Activated B cell treated with CpG ODN at 0.5 μM for 24 hours (primary cell): ENCODE measurements at regions not wholly inside any gene's neighbourhood (a gene's known extent, or its start where the extent isn't known, plus 50 kb on each side); places are given as distances from the start of the nearest gene placed in this dataset.

ENCODE experiments used
- ATAC-seq: fragments of 200-7000 bp; cut with Tn5 transposase; one replicate; pipeline ENCODE4 v1.10.0; 2021; ENCODE audit warnings: low read depth, mild to moderate bottlenecking, moderate library complexity
- CTCF ChIA-PET: fragments of 350-600 bp; sonication (Branson Sonifier 250); formaldehyde crosslinking; loops from one replicate; lab custom pipeline; 2021; ENCODE audit warnings: antibody characterized with exemption; lab: Charles Lee
- POLR2A ChIA-PET: fragments of 350-600 bp; sonication (Branson Sonifier 250); formaldehyde crosslinking; loops from one replicate; lab custom pipeline; 2021; ENCODE audit warnings: antibody characterized with exemption; lab: Charles Lee
- DNase-seq: peaks from one replicate; pipeline ENCODE4 v3.0.0; 2022
- H3K27ac Mint-ChIP-seq: one replicate; pipeline ENCODE4 v1.8.0; 2020; ENCODE audit warnings: mixed read lengths
- H3K27me3 Mint-ChIP-seq: one replicate; pipeline ENCODE4 v1.8.0; 2021; ENCODE audit warnings: mixed read lengths
- H3K36me3 Mint-ChIP-seq: one replicate; pipeline ENCODE4 v1.8.0; 2021; ENCODE audit warnings: low read depth, mixed read lengths
- H3K4me1 Mint-ChIP-seq: one replicate; pipeline ENCODE4 v1.8.0; 2021; ENCODE audit warnings: mixed read lengths
- H3K4me3 Mint-ChIP-seq: one replicate; pipeline ENCODE4 v1.8.0; 2020; ENCODE audit warnings: mild to moderate bottlenecking, mixed read lengths
- H3K9me3 Mint-ChIP-seq: one replicate; pipeline ENCODE4 v1.8.0; 2020; ENCODE audit warnings: mixed read lengths
- CTCF ChIP-seq: fragments of 200-600 bp; IDR thresholded peaks from one replicate; pipeline ENCODE4 v1.8.0; 2022; ENCODE audit warnings: antibody characterized with exemption, mild to moderate bottlenecking
- intact Hi-C: fragments of 100-400 bp; cut with micrococcal nuclease; formaldehyde crosslinking; loops from one replicate; pipeline ENCODE4 v1.15.1; 2024

- ATAC-seq = no peak
- Mint-ChIP-seq H3K27ac (no peak overlapping the region), H3K36me3 (no peaks in the 10 kb centered on the region), H3K9me3 (peaks cover 7% of the 10 kb centered on the region), H3K27me3 (no peaks in the 10 kb centered on the region), H3K4me3 (no peak overlapping the region), H3K4me1 (no peaks in the 10 kb centered on the region)
- DNase-seq = no peak
- intact Hi-C loops = no loop called here
- no peak for TF ChIP-seq CTCF
- POLR2A ChIA-PET = no interaction called here
- CTCF ChIA-PET = no interaction called here
Observed at GRCh38 chr2:65992198-65992554, 442.7 kb upstream of the MEIS1 start.

DNA sequence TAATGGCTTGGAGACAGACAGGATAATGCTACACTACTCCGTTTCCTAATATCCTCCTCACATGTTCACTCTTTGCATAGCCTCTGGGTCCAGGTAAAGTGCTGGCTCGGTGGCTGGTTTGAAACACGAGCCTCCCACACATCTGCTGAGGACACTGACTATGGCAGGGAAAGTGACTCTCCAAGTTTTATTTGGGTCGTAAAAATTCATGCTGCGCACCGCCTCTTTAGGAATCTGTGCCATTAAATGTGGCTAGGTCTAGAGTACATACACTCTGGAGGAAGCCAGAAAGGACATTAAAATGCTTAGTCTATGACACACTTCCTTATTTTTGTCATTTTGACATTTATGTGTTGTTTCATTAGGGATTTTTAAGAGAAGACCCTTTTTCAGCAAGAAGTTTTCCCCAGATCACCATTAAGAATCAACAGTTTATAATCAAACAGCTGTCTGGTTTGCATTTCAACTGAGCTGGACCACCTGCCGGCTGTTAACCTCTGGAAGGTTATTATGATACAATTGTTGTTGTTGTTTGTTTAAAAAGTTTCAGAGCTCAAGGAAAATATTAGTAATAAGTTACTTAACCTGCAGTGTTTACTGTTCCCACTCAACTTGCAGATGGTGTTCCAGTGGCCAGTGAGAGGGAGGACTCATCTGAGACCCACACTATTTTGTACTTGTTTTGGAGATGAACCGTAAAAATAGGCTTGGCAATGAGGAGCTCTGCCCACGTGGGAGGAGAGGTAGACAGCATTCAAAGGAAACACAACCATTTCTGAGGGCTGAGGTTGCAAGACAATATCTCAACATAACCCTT is 443.3 kb upstream of the MEIS1 start:
- no peak for TF ChIP-seq CTCF
- H3K4me1 Mint-ChIP-seq = no peaks in the 10 kb centered on the region
- no peak for DNase-seq
- H3K36me3 Mint-ChIP-seq = no peaks in the 10 kb centered on the region
- H3K27ac Mint-ChIP-seq = no peak overlapping the region
- H3K27me3 Mint-ChIP-seq = no peaks in the 10 kb centered on the region
- intact Hi-C loops = no loop called here
- POLR2A ChIA-PET = no interaction called here
- no peak overlapping the region for H3K4me3 Mint-ChIP-seq
- CTCF ChIA-PET = no interaction called here
- no peak for ATAC-seq
- peaks cover 7% of the 10 kb centered on the region for H3K9me3 Mint-ChIP-seq

DNA sequence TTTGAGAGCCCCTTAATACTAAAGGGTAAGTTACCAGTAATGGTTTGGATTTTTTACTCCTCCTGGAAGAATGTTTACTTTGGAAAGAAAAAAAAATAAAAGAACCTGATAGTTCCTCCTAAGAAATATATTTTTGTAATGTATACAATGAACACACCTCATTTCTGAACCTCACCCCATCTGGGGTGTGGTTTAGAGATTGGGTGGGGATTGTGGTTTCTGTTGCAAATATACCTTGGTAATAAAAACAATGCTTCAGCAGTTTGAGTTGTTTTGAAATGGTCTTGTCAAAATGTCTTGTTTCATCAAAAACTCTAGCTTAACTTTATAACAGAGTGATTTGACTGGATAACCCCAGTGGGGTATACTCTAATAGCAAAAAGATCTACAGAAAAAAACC is 448.9 kb upstream of the MEIS1 start:
- Mint-ChIP-seq H3K4me3 (no peak overlapping the region), H3K27me3 (no peaks in the 10 kb centered on the region), H3K27ac (no peak overlapping the region), H3K36me3 (no peaks in the 10 kb centered on the region), H3K9me3 (peaks cover 7% of the 10 kb centered on the region), H3K4me1 (no peaks in the 10 kb centered on the region)
- DNase-seq (no peak), ATAC-seq (no peak)
- ChIA-PET CTCF (no interaction called here), POLR2A (no interaction called here)
- no peak for TF ChIP-seq CTCF
- intact Hi-C loops = no loop called here

DNA sequence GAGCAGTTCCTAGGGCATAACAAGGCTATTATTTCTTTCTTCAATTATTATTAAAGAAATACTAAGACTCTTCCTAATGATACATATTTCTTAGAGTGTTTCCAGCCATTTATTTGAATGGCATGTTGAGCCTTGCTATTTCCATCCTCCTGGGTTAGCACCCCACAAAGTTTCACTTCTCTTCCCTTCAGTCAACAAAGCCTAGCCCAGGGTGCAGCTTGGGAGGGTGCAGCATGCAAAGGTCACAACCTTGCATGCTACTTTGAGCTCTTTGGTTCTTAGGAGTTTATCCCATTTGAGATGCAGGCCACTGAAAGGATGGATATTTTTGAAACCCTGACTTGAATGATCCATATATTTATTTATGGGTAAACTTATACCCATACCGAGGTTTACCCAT is 454.4 kb upstream of the MEIS1 start:
- no peak for TF ChIP-seq CTCF
- Mint-ChIP-seq H3K4me1 (no peaks in the 10 kb centered on the region), H3K9me3 (no peaks in the 10 kb centered on the region), H3K27me3 (no peaks in the 10 kb centered on the region), H3K4me3 (no peak overlapping the region), H3K27ac (no peak overlapping the region), H3K36me3 (no peaks in the 10 kb centered on the region)
- DNase-seq (no peak), ATAC-seq (no peak)
- ChIA-PET CTCF (no interaction called here), POLR2A (no interaction called here)
- intact Hi-C loops = no loop called here

- H3K27me3 Mint-ChIP-seq = no peaks in the 10 kb centered on the region
- no peaks in the 10 kb centered on the region for H3K36me3 Mint-ChIP-seq
- no peaks in the 10 kb centered on the region for H3K9me3 Mint-ChIP-seq
- DNase-seq = no peak
- no peak overlapping the region for H3K27ac Mint-ChIP-seq
- intact Hi-C loops = no loop called here
- ChIA-PET POLR2A (no interaction called here), CTCF (no interaction called here)
- no peaks in the 10 kb centered on the region for H3K4me1 Mint-ChIP-seq
- TF ChIP-seq CTCF = no peak
- ATAC-seq = no peak
- no peak overlapping the region for H3K4me3 Mint-ChIP-seq
Observed at GRCh38 chr2:65979446-65979845, 455.5 kb upstream of the MEIS1 start.
